Naive thymus-derived CD8-positive, alpha-beta T cell (primary cell): ENCODE measurements at regions not wholly inside any gene's neighbourhood (a gene's known extent, or its start where the extent isn't known, plus 50 kb on each side); places are given as distances from the start of the nearest gene placed in this dataset.
"Not testable (repeated sequence)": the region's sequence is repeated elsewhere in the genome, so short reads cannot be mapped to it uniquely, and the experiment has no call there.

ENCODE experiments used
- ATAC-seq, 2 donors: fragments of 150-1000 bp; cut with Tn5 transposase in 1 of 2; sonication (Bioruptor Pico), chemical (Tn5 transposase) in 1 of 2; 1 replicate in 1 of 2; 2 replicates in 1 of 2; pipeline ENCODE4 v1.10.0; 2021; ENCODE audit warnings: mild to moderate bottlenecking in 2 of 2, moderate library complexity in 2 of 2
- POLR2A ChIA-PET: fragments of 350-600 bp; sonication (Branson Sonifier 250); formaldehyde crosslinking; loops from one replicate; lab custom pipeline; 2021; ENCODE audit warnings: antibody characterized with exemption; lab: Charles Lee
- DNase-seq, 10 donors: peaks; one replicate each; pipeline versions ENCODE4 v3.0.0 to v3.0.0-alpha.2; 2020 to 2022
- H3K27ac Mint-ChIP-seq, 10 donors: one replicate each; pipeline ENCODE4 v1.8.0; 2020 to 2022; ENCODE audit warnings: mild to moderate bottlenecking in 10 of 10, mixed read lengths in 10 of 10, moderate library complexity in 4 of 10, inconsistent platforms in 1 of 10
- H3K27me3 Mint-ChIP-seq, 5 donors: one replicate each; pipeline ENCODE4 v1.8.0; 2021 to 2022; ENCODE audit warnings: mixed read lengths in 5 of 5
- H3K36me3 Mint-ChIP-seq, 3 donors: one replicate each; pipeline ENCODE4 v1.8.0; 2020 to 2022; ENCODE audit warnings: mixed read lengths in 3 of 3, mild to moderate bottlenecking in 2 of 3, inconsistent platforms in 1 of 3
- H3K4me1 Mint-ChIP-seq, 4 donors: one replicate each; pipeline ENCODE4 v1.8.0; 2021 to 2022; ENCODE audit warnings: mixed read lengths in 4 of 4
- H3K4me3 Mint-ChIP-seq, 10 donors: one replicate each; pipeline ENCODE4 v1.8.0; 2020 to 2022; ENCODE audit warnings: mild to moderate bottlenecking in 10 of 10, mixed read lengths in 10 of 10, moderate library complexity in 6 of 10, inconsistent platforms in 1 of 10
- H3K9me3 Mint-ChIP-seq, 9 donors: one replicate each; pipeline ENCODE4 v1.8.0; 2020 to 2022; ENCODE audit warnings: mixed read lengths in 9 of 9, mild to moderate bottlenecking in 3 of 9, inconsistent platforms in 1 of 9, moderate library complexity in 1 of 9

- ATAC-seq (no peak), DNase-seq (no peak)
- Mint-ChIP-seq H3K4me1 (no peaks in the 10 kb centered on the region), H3K27ac (no peak overlapping the region), H3K27me3 (peaks cover 0 to 7% (median 2%) of the 10 kb centered on the region in 5 donors), H3K36me3 (no peaks in the 10 kb centered on the region), H3K9me3 (peaks cover 0 to 4% (median 0%) of the 10 kb centered on the region in 9 donors), H3K4me3 (no peak overlapping the region)
- POLR2A ChIA-PET: no interaction called here
Observed at GRCh38 chr6:85005494-85005893, 241.1 kb upstream of the TBX18 start.

GRCh38 chr6:85004361-85004995 lies 240.1 kb upstream of the TBX18 start:
- peaks cover 0 to 4% (median 0%) of the 10 kb centered on the region in 9 donors for H3K9me3 Mint-ChIP-seq
- peaks cover 0 to 3% (median 2%) of the 10 kb centered on the region in 5 donors for H3K27me3 Mint-ChIP-seq
- no peak for DNase-seq
- no peaks in the 10 kb centered on the region for H3K4me1 Mint-ChIP-seq
- no peak overlapping the region for H3K4me3 Mint-ChIP-seq
- POLR2A ChIA-PET: no interaction called here
- no peak for ATAC-seq
- no peaks in the 10 kb centered on the region for H3K36me3 Mint-ChIP-seq
- H3K27ac Mint-ChIP-seq: no peak overlapping the region

- no peak for DNase-seq
- no peak overlapping the region for H3K27ac Mint-ChIP-seq
- no peaks in the 10 kb centered on the region for H3K4me1 Mint-ChIP-seq
- H3K36me3 Mint-ChIP-seq: no peaks in the 10 kb centered on the region
- POLR2A ChIA-PET: no interaction called here
- H3K9me3 Mint-ChIP-seq: peaks cover 0 to 7% (median 0%) of the 10 kb centered on the region in 9 donors
- ATAC-seq: no peak
- peaks cover 0 to 2% (median 0%) of the 10 kb centered on the region in 5 donors for H3K27me3 Mint-ChIP-seq
- no peak overlapping the region for H3K4me3 Mint-ChIP-seq
Observed at GRCh38 chr6:85002847-85003246, 238.4 kb upstream of the TBX18 start.

GRCh38 chr6:85000001-85000400 lies 235.6 kb upstream of the TBX18 start:
- Mint-ChIP-seq H3K36me3 (no peaks in the 10 kb centered on the region), H3K4me1 (no peaks in the 10 kb centered on the region), H3K27me3 (peaks cover 0 to 2% (median 0%) of the 10 kb centered on the region in 5 donors), H3K4me3 (no peak overlapping the region), H3K27ac (no peak overlapping the region), H3K9me3 (peaks cover 0 to 7% (median under 1%) of the 10 kb centered on the region in 9 donors)
- ATAC-seq (no peak), DNase-seq (no peak)
- POLR2A ChIA-PET: no interaction called here

GRCh38 chr6:84998223-84998622 lies 233.8 kb upstream of the TBX18 start:
- DNase-seq (no peak), ATAC-seq (no peak)
- H3K36me3 Mint-ChIP-seq: no peaks in the 10 kb centered on the region
- H3K9me3 Mint-ChIP-seq: peaks cover 0 to 11% (median 1%) of the 10 kb centered on the region in 9 donors
- H3K4me3 Mint-ChIP-seq: no peak overlapping the region
- POLR2A ChIA-PET: no interaction called here
- H3K27me3 Mint-ChIP-seq: no peaks in the 10 kb centered on the region
- no peak overlapping the region for H3K27ac Mint-ChIP-seq
- H3K4me1 Mint-ChIP-seq: no peaks in the 10 kb centered on the region

- H3K4me1 Mint-ChIP-seq, H3K27ac Mint-ChIP-seq, POLR2A ChIA-PET, DNase-seq, H3K4me3 Mint-ChIP-seq, ATAC-seq, H3K27me3 Mint-ChIP-seq: not testable (repeated sequence)
- Mint-ChIP-seq H3K9me3 (peaks cover 16 to 73% (median 30%) of the 10 kb centered on the region in 9 donors), H3K36me3 (peaks cover 0 to 12% (median 0%) of the 10 kb centered on the region in 3 donors)
Observed at GRCh38 chr6:84988766-84989165, 224.4 kb upstream of the TBX18 start.

GRCh38 chr6:84985490-84985889 lies 221.1 kb upstream of the TBX18 start:
- H3K27ac Mint-ChIP-seq, H3K4me3 Mint-ChIP-seq, ATAC-seq, DNase-seq, H3K4me1 Mint-ChIP-seq, H3K27me3 Mint-ChIP-seq, POLR2A ChIA-PET: not testable (repeated sequence)
- peaks cover 0 to 13% (median 0%) of the 10 kb centered on the region in 3 donors for H3K36me3 Mint-ChIP-seq
- peaks cover 4 to 56% (median 21%) of the 10 kb centered on the region in 9 donors for H3K9me3 Mint-ChIP-seq

- no peak for DNase-seq
- H3K36me3 Mint-ChIP-seq: peaks cover 0 to 7% (median 0%) of the 10 kb centered on the region in 3 donors
Observed at GRCh38 chr6:84979541-84979940, 215.1 kb upstream of the TBX18 start.

GRCh38 chr6:84977363-84977705 lies 212.9 kb upstream of the TBX18 start:
- Mint-ChIP-seq H3K4me3 (no peak overlapping the region), H3K27ac (no peak overlapping the region), H3K36me3 (peaks cover 0 to 7% (median 0%) of the 10 kb centered on the region in 3 donors), H3K27me3 (peaks cover 0 to 8% (median 2%) of the 10 kb centered on the region in 5 donors), H3K9me3 (peaks cover 0 to 14% (median 3%) of the 10 kb centered on the region in 9 donors), H3K4me1 (no peaks in the 10 kb centered on the region)
- ATAC-seq (no peak), DNase-seq (no peak)
- POLR2A ChIA-PET: no interaction called here

More at GRCh38 chr6:84979541-84979940, 215.1 kb upstream of the TBX18 start:
- H3K27ac Mint-ChIP-seq: no peak overlapping the region
- peaks cover 1 to 14% (median 12%) of the 10 kb centered on the region in 9 donors for H3K9me3 Mint-ChIP-seq
- peaks cover 0 to 8% (median 2%) of the 10 kb centered on the region in 5 donors for H3K27me3 Mint-ChIP-seq
- POLR2A ChIA-PET: no interaction called here
- no peaks in the 10 kb centered on the region for H3K4me1 Mint-ChIP-seq
- no peak for ATAC-seq
- no peak overlapping the region for H3K4me3 Mint-ChIP-seq

GRCh38 chr6:84976526-84977362 lies 212.3 kb upstream of the TBX18 start:
- Mint-ChIP-seq H3K27me3 (peaks cover 0 to 11% (median 2%) of the 10 kb centered on the region in 5 donors), H3K9me3 (peaks cover 0 to 12% (median 2%) of the 10 kb centered on the region in 9 donors), H3K36me3 (peaks cover 0 to 7% (median 0%) of the 10 kb centered on the region in 3 donors), H3K27ac (no peak overlapping the region), H3K4me1 (no peaks in the 10 kb centered on the region), H3K4me3 (no peak overlapping the region)
- no peak for ATAC-seq
- POLR2A ChIA-PET: no interaction called here
- no peak for DNase-seq

- H3K27ac Mint-ChIP-seq: no peak overlapping the region
- H3K4me3 Mint-ChIP-seq: no peak overlapping the region
- POLR2A ChIA-PET: no interaction called here
- H3K9me3 Mint-ChIP-seq: peaks cover 0 to 8% (median 3%) of the 10 kb centered on the region in 9 donors
- no peaks in the 10 kb centered on the region for H3K36me3 Mint-ChIP-seq
- no peaks in the 10 kb centered on the region for H3K4me1 Mint-ChIP-seq
- ATAC-seq (no peak), DNase-seq (no peak)
- H3K27me3 Mint-ChIP-seq: peaks cover 0 to 3% (median 0%) of the 10 kb centered on the region in 5 donors
Observed at GRCh38 chr6:84975316-84975715, 210.9 kb upstream of the TBX18 start.

GRCh38 chr6:84973606-84974005 lies 209.2 kb upstream of the TBX18 start:
- ATAC-seq (no peak), DNase-seq (no peak)
- Mint-ChIP-seq H3K27me3 (peaks cover 0 to 3% (median 0%) of the 10 kb centered on the region in 5 donors), H3K36me3 (no peaks in the 10 kb centered on the region), H3K27ac (no peak overlapping the region), H3K4me1 (no peaks in the 10 kb centered on the region), H3K9me3 (peaks cover 0 to 20% (median 11%) of the 10 kb centered on the region in 9 donors), H3K4me3 (no peak overlapping the region)
- POLR2A ChIA-PET: no interaction called here

GRCh38 chr6:84967965-84968364 lies 203.6 kb upstream of the TBX18 start:
- Mint-ChIP-seq H3K9me3 (peaks cover 7 to 59% (median 23%) of the 10 kb centered on the region in 9 donors), H3K4me3 (no peak overlapping the region), H3K27ac (no peak overlapping the region), H3K27me3 (peaks cover 0 to 3% (median 0%) of the 10 kb centered on the region in 5 donors), H3K4me1 (no peaks in the 10 kb centered on the region), H3K36me3 (peaks cover 0 to 15% (median 2%) of the 10 kb centered on the region in 3 donors)
- ATAC-seq (no peak), DNase-seq (no peak)
- POLR2A ChIA-PET: no interaction called here
